CD4-positive, alpha-beta T cell (primary cell): ENCODE measurements at regions not wholly inside any gene's neighbourhood (a gene's known extent, or its start where the extent isn't known, plus 50 kb on each side); places are given as distances from the start of the nearest gene placed in this dataset.

ENCODE experiments used
- ATAC-seq: fragments of 200-7000 bp; cut with Tn5 transposase; one replicate; pipeline ENCODE4 v1.10.0; 2022; ENCODE audit warnings: mild to moderate bottlenecking; ENCODE audit not compliant: poor library complexity
- CTCF ChIA-PET: fragments of 350-600 bp; sonication (Branson Sonifier 250); formaldehyde crosslinking; loops from one replicate; lab custom pipeline; 2021; ENCODE audit warnings: antibody characterized with exemption, inconsistent platforms; lab: Charles Lee
- POLR2A ChIA-PET: fragments of 350-600 bp; sonication (Branson Sonifier 250); formaldehyde crosslinking; loops from one replicate; lab custom pipeline; 2021; ENCODE audit warnings: antibody characterized with exemption, inconsistent platforms; lab: Charles Lee
- DNase-seq, 14 experiments: peaks; one replicate each; pipeline ENCODE4 v3.0.0-alpha.2; 2013 to 2020; ENCODE audit warnings: mixed read lengths in 2 of 14
- H3K27ac ChIP-seq, 2 donors: one replicate each; pipeline versions ENCODE4 v1.5.1 to v1.7.0; 2013; ENCODE audit warnings: low read length in 2 of 2, low read depth in 1 of 2, mild to moderate bottlenecking in 1 of 2
- H3K27me3 ChIP-seq, 2 experiments: 1 replicate in 1 of 2; 2 replicates in 1 of 2; pipeline versions ENCODE4 v1.6.1 to v1.7.0; 2013; ENCODE audit warnings: low read length in 2 of 2, control low read depth in 1 of 2, mild to moderate bottlenecking in 1 of 2, moderate library complexity in 1 of 2; ENCODE audit not compliant: insufficient read depth in 2 of 2, control insufficient read depth in 1 of 2
- H3K36me3 ChIP-seq: one replicate; pipeline ENCODE4 v1.6.1; 2013; ENCODE audit warnings: low read length, control low read depth; ENCODE audit not compliant: insufficient read depth
- H3K4me1 ChIP-seq: one replicate; pipeline ENCODE4 v1.6.1; 2013; ENCODE audit warnings: low read length, control low read depth; ENCODE audit not compliant: insufficient read depth
- H3K4me3 ChIP-seq: one replicate; pipeline ENCODE4 v1.5.1; 2013; ENCODE audit warnings: mild to moderate bottlenecking, low read length, moderate library complexity
- H3K9me3 ChIP-seq, 2 experiments: 1 replicate in 1 of 2; 2 replicates in 1 of 2; pipeline versions ENCODE4 v1.6.1 to v1.7.0; 2013; ENCODE audit warnings: low read length in 2 of 2, mild to moderate bottlenecking in 2 of 2, control low read depth in 1 of 2, moderate library complexity in 1 of 2; ENCODE audit not compliant: control insufficient read depth in 1 of 2, insufficient read depth in 1 of 2
- H3K27ac Mint-ChIP-seq: one replicate; pipeline ENCODE4 v1.8.0; 2020; ENCODE audit warnings: mixed read lengths
- H3K27me3 Mint-ChIP-seq: one replicate; pipeline ENCODE4 v1.8.0; 2021; ENCODE audit warnings: mixed read lengths
- H3K36me3 Mint-ChIP-seq: one replicate; pipeline ENCODE4 v1.8.0; 2021; ENCODE audit warnings: low read depth, mixed read lengths
- H3K4me1 Mint-ChIP-seq: one replicate; pipeline ENCODE4 v1.8.0; 2021; ENCODE audit warnings: low read depth, mixed read lengths
- H3K4me3 Mint-ChIP-seq: one replicate; pipeline ENCODE4 v1.8.0; 2020; ENCODE audit warnings: mild to moderate bottlenecking, mixed read lengths
- H3K9me3 Mint-ChIP-seq: one replicate; pipeline ENCODE4 v1.8.0; 2020; ENCODE audit warnings: mixed read lengths
- CTCF ChIP-seq: fragments of 200-600 bp; IDR thresholded peaks from one replicate; pipeline ENCODE4 v1.8.0; 2022; ENCODE audit warnings: antibody characterized with exemption, mild to moderate bottlenecking
- intact Hi-C, 2 experiments: fragments of 100-400 bp; cut with DNase I in 1 of 2; cut with micrococcal nuclease in 1 of 2; formaldehyde crosslinking; loops; one replicate each; pipeline versions ENCODE4 v1.15.1 to v1.9.0; 2023 to 2025; cut with DNase I, micrococcal nuclease

GRCh38 chr4:175875993-175876771, 64.1 kb upstream of the GPM6A start:
- no peaks in the 10 kb centered on the region for H3K9me3 ChIP-seq
- no peak overlapping the region for H3K4me3 ChIP-seq
- Mint-ChIP-seq H3K4me3 (no peak overlapping the region), H3K27me3 (no peaks in the 10 kb centered on the region), H3K36me3 (no peaks in the 10 kb centered on the region), H3K9me3 (peaks cover 4% of the 10 kb centered on the region), H3K4me1 (no peaks in the 10 kb centered on the region), H3K27ac (no peak overlapping the region)
- no peaks in the 10 kb centered on the region for H3K27me3 ChIP-seq
- ChIA-PET CTCF (no interaction called here), POLR2A (no interaction called here)
- no peak for DNase-seq
- H3K27ac ChIP-seq = no peak overlapping the region
- ATAC-seq = no peak
- no peaks in the 10 kb centered on the region for H3K4me1 ChIP-seq
- intact Hi-C loops = no loop called here
- TF ChIP-seq CTCF = no peak
- no peaks in the 10 kb centered on the region for H3K36me3 ChIP-seq

DNA sequence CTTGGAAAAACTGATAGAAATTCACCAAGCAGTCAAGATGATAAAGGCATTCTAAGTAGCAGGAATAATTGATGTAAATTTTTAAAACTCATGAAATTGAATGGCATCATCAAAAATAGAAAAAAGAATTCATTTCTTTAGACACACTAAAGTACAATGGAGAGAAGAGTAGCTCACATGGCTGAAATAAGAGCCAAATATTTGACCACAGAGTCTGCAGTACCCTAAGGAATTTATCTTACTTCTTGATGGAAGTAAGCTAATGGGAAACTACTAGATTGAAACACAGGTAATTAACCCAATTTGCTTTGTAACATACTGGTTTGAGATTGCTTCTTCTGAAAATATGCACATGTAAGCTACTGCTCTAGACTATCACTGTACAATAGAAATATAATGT, 70.8 kb upstream of the GPM6A start:
- intact Hi-C loops = no loop called here
- Histone ChIP-seq H3K4me1 (no peaks in the 10 kb centered on the region), H3K27me3 (no peaks in the 10 kb centered on the region), H3K9me3 (peaks cover 0 to 4% of the 10 kb centered on the region in 2 experiments), H3K27ac (no peak overlapping the region), H3K36me3 (no peaks in the 10 kb centered on the region), H3K4me3 (no peak overlapping the region)
- TF ChIP-seq CTCF = no peak
- ATAC-seq (no peak), DNase-seq (no peak)
- ChIA-PET CTCF (no interaction called here), POLR2A (no interaction called here)
- Mint-ChIP-seq H3K27me3 (no peaks in the 10 kb centered on the region), H3K27ac (no peak overlapping the region), H3K36me3 (no peaks in the 10 kb centered on the region), H3K4me3 (no peak overlapping the region), H3K4me1 (no peaks in the 10 kb centered on the region), H3K9me3 (peaks cover 3% of the 10 kb centered on the region)

DNA sequence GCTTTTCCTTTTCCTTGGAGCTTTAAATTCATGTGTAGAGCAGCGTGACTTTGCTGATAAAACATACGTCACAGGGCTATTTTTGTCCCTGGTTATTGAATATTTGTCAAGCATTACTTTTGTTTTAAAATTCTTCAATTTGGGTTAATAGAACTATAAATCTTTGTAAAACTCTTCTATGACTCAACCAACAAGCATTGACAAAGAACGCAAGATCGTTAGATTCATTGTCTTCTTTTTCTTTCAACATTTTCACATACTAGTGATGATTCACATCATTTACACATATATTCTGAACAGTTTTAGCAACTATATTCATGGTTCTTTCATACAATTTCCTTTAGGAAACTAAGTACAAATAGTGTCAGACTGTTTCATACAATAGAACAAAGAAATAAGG, 72.0 kb upstream of the GPM6A start:
- TF ChIP-seq CTCF = no peak
- DNase-seq (no peak), ATAC-seq (no peak)
- no peak overlapping the region for H3K27ac Mint-ChIP-seq
- no peaks in the 10 kb centered on the region for H3K27me3 Mint-ChIP-seq
- H3K9me3 Mint-ChIP-seq = peaks cover 3% of the 10 kb centered on the region
- H3K4me1 Mint-ChIP-seq = no peaks in the 10 kb centered on the region
- H3K27ac ChIP-seq = no peak overlapping the region
- no peaks in the 10 kb centered on the region for H3K36me3 ChIP-seq
- no peaks in the 10 kb centered on the region for H3K27me3 ChIP-seq
- peaks cover 0 to 4% of the 10 kb centered on the region in 2 experiments for H3K9me3 ChIP-seq
- no peak overlapping the region for H3K4me3 ChIP-seq
- H3K4me3 Mint-ChIP-seq = no peak overlapping the region
- no peaks in the 10 kb centered on the region for H3K36me3 Mint-ChIP-seq
- ChIA-PET POLR2A (no interaction called here), CTCF (no interaction called here)
- intact Hi-C loops = no loop called here
- H3K4me1 ChIP-seq = no peaks in the 10 kb centered on the region
